ENCODE measurements at regions not wholly inside any gene's neighbourhood (a gene's known extent, or its start where the extent isn't known, plus 50 kb on each side); places are given as distances from the start of the nearest gene placed in this dataset.

- H3K4me3 ChIP-seq (ENCODE audit: low read length) = no peak overlapping the region
- H3K27ac ChIP-seq (ENCODE audit: low read length) = no peak overlapping the region
- intact Hi-C loops (cut with DNase I) = no loop called here
- H3K4me1 ChIP-seq (ENCODE audit: control insufficient read depth, insufficient read depth, low read length) = no peaks in the 10 kb centered on the region
- no peaks in the 10 kb centered on the region for H3K27me3 ChIP-seq (ENCODE audit: control insufficient read depth, insufficient read depth)
- no peaks in the 10 kb centered on the region for H3K9me3 ChIP-seq (ENCODE audit: control insufficient read depth, low read length)
- no peak for DNase-seq
- no peak for ATAC-seq
These were observed 356.9 kb upstream of the RUNX1 start for GRCh38 chr21:35405981-35406380.

- 77% methylated on average over 3 of the region's 3 CpGs for WGBS
- Histone ChIP-seq H3K27me3 (ENCODE audit: control insufficient read depth, insufficient read depth) (no peaks in the 10 kb centered on the region), H3K4me1 (ENCODE audit: control insufficient read depth, insufficient read depth, low read length) (no peaks in the 10 kb centered on the region), H3K9me3 (ENCODE audit: control insufficient read depth, low read length) (no peaks in the 10 kb centered on the region), H3K4me3 (ENCODE audit: low read length) (no peak overlapping the region), H3K27ac (ENCODE audit: low read length) (no peak overlapping the region)
- ATAC-seq (no peak), DNase-seq (no peak)
- intact Hi-C loops (cut with DNase I) = loop anchor here in 1 of 4 donors (5.0 kb wide), 1 partner anchor 517 kb away; no protein-coding TSS in a partner anchor
These were observed 355.1 kb upstream of the RUNX1 start for GRCh38 chr21:35404247-35404646.

DNA sequence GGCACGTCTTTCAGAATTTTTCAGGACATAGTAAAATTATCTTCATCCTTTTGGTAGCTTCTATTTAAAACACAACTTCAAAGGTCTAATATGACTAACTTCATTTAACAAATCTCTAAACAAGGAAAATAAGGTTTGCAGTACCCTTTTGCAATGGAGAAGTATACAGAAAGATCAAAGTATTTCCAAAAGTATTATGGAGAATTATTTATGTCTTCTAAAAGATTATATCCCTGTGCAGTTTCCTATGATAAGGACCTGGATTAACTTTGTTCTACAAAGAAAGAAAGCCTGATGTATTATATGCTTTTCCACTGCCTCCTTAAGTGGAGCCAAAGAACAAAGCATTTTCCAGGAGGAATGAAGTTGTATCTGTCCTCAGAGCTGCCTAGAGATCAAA lies 353.0 kb upstream of the RUNX1 start:
- no peak overlapping the region for H3K27ac ChIP-seq (ENCODE audit: low read length)

DNA sequence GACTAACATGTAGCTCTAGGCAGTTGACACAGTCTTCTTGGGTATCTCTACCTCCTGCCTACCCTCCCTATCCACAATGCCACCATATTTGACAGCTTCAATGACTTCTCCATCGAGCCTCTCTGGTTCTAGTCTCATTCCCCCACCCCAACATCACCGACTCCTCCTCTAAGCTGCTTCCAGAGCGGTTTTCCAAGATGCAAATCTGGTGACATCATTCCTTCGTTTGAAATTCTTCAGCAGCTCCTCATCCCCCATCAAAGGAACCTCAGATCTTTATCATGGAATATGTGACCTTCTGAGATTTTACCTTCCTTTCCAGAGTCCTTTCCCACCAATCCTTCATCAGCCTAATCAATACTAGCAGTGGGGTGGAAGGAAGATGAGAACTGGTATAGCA lies 352.4 kb upstream of the RUNX1 start:
- Histone ChIP-seq H3K4me1 (ENCODE audit: control insufficient read depth, insufficient read depth, low read length) (no peaks in the 10 kb centered on the region), H3K27ac (ENCODE audit: low read length) (no peak overlapping the region), H3K27me3 (ENCODE audit: control insufficient read depth, insufficient read depth) (no peaks in the 10 kb centered on the region), H3K4me3 (ENCODE audit: low read length) (no peak overlapping the region), H3K9me3 (ENCODE audit: control insufficient read depth, low read length) (no peaks in the 10 kb centered on the region)
- no peak for ATAC-seq
- no peak for DNase-seq
- intact Hi-C loops (cut with DNase I) = loop anchor here in 1 of 4 donors (5.0 kb wide), 1 partner anchor 514 kb away; no protein-coding TSS in a partner anchor
- 71% methylated on average over 4 of the region's 4 CpGs for whole genome bisulfite sequencing

More for the DNA sequence above, 353.0 kb upstream of the RUNX1 start:
- Histone ChIP-seq H3K9me3 (ENCODE audit: control insufficient read depth, low read length) (no peaks in the 10 kb centered on the region), H3K4me3 (ENCODE audit: low read length) (no peak overlapping the region), H3K4me1 (ENCODE audit: control insufficient read depth, insufficient read depth, low read length) (no peaks in the 10 kb centered on the region), H3K27me3 (ENCODE audit: control insufficient read depth, insufficient read depth) (no peaks in the 10 kb centered on the region)
- intact Hi-C loops (cut with DNase I) = loop anchor here in 1 of 4 donors (5.0 kb wide), 1 partner anchor 515 kb away; no protein-coding TSS in a partner anchor
- DNase-seq (no peak), ATAC-seq (no peak)
- WGBS = 71% methylated on average over 1 of the region's 1 CpG

GRCh38 chr21:35400233-35400939 lies 351.3 kb upstream of the RUNX1 start:
- no peak for DNase-seq
- H3K9me3 ChIP-seq (ENCODE audit: control insufficient read depth, low read length) = no peaks in the 10 kb centered on the region
- intact Hi-C loops (cut with DNase I) = loop anchor here in 1 of 4 donors (5.0 kb wide), 1 partner anchor 513 kb away; no protein-coding TSS in a partner anchor
- peak; percentile 59 to 69 for ATAC-seq
- no peak overlapping the region for H3K4me3 ChIP-seq (ENCODE audit: low read length)
- 45% methylated on average over 8 of the region's 8 CpGs for WGBS
- H3K27me3 ChIP-seq (ENCODE audit: control insufficient read depth, insufficient read depth) = no peaks in the 10 kb centered on the region
- no peaks in the 10 kb centered on the region for H3K4me1 ChIP-seq (ENCODE audit: control insufficient read depth, insufficient read depth, low read length)
- H3K27ac ChIP-seq (ENCODE audit: low read length) = no peak overlapping the region

- ATAC-seq = no peak
- WGBS = 75% methylated on average over 5 of the region's 5 CpGs
- H3K4me3 ChIP-seq (ENCODE audit: low read length) = no peak overlapping the region
- intact Hi-C loops (cut with DNase I) = loop anchor here in 2 of 4 donors (5.0 to 10.0 kb wide), 3 partner anchors 355 to 512 kb away; partner anchors contain the start of gene RUNX1 (in 1 of the 2)
- no peaks in the 10 kb centered on the region for H3K27me3 ChIP-seq (ENCODE audit: control insufficient read depth, insufficient read depth)
- no peak for DNase-seq
- H3K9me3 ChIP-seq (ENCODE audit: control insufficient read depth, low read length) = no peaks in the 10 kb centered on the region
- no peak overlapping the region for H3K27ac ChIP-seq (ENCODE audit: low read length)
- no peaks in the 10 kb centered on the region for H3K4me1 ChIP-seq (ENCODE audit: control insufficient read depth, insufficient read depth, low read length)
These were observed 350.6 kb upstream of the RUNX1 start for GRCh38 chr21:35399706-35400105.

DNA sequence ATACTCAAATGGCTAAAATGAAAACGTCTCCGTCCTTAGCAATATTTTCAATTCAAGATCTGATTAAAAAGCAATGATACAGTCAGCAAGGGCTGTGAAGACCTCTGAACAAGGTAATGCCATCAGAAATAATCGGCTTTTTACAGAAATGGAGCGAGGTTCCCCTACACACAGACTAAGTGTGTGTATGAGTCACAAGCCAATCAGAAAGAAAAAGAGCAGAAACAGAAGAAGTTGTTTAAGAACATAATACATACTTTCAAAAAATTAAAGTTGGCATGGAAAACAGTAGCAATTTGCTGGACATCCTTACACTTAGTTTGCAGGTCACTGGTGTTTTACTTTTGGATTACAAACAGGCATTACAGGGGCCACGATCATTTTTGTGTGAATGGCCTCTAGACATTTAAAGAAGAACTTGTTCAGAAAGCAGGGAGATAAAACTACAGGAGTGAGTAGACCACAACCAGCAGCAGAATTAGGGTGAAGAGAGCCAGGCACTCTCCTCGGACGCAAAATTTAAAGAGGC lies 350.0 kb upstream of the RUNX1 start:
- no peak for ATAC-seq
- H3K4me1 ChIP-seq (ENCODE audit: control insufficient read depth, insufficient read depth, low read length) = no peaks in the 10 kb centered on the region
- H3K27ac ChIP-seq (ENCODE audit: low read length) = no peak overlapping the region
- intact Hi-C loops (cut with DNase I) = loop anchor here in 1 of 4 donors (5.0 to 10.0 kb wide), 2 partner anchors 354 to 507 kb away; partner anchors contain the start of gene RUNX1
- no peaks in the 10 kb centered on the region for H3K27me3 ChIP-seq (ENCODE audit: control insufficient read depth, insufficient read depth)
- DNase-seq = no peak
- H3K4me3 ChIP-seq (ENCODE audit: low read length) = no peak overlapping the region
- WGBS = 80% methylated on average over 7 of the region's 7 CpGs
- H3K9me3 ChIP-seq (ENCODE audit: control insufficient read depth, low read length) = no peaks in the 10 kb centered on the region

DNA sequence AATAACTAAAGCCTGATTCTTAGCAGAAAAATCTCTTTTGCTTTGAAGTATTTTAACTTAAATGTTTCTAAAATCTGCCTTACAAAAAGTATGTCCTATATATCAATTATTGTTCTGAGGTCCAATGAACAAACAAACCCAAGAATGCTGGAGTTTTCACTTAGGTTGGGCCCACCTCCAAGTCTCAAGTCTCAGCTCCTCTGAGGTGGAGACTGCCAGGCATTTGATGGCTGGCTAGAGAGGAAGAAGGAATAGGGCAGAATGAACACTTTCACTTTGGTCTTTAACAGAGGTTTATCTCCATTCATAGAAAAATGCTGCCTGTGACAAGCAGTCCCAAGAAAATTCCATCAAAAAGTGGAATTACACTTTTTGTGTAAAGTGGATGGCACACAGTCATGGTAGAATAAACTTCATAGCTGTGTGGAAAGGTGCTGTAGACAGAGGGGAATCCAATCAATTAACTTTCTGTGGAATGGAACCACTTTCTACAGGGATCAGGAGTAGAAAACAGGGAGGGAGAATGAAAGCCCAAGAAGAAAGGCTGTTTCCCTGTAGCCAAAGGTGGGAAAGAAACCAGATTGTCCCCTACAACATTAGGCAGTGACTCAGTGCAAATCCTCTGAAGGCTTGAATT lies 349.4 kb upstream of the RUNX1 start:
- H3K4me3 ChIP-seq (ENCODE audit: low read length) = no peak overlapping the region
- no peaks in the 10 kb centered on the region for H3K4me1 ChIP-seq (ENCODE audit: control insufficient read depth, insufficient read depth, low read length)
- intact Hi-C loops (cut with DNase I) = loop anchor here in 1 of 4 donors (5.0 to 10.0 kb wide), 2 partner anchors 354 to 506 kb away; partner anchors contain the start of gene RUNX1
- H3K27ac ChIP-seq (ENCODE audit: low read length) = no peak overlapping the region
- ATAC-seq = no peak
- no peak for DNase-seq
- H3K9me3 ChIP-seq (ENCODE audit: control insufficient read depth, low read length) = no peaks in the 10 kb centered on the region
- H3K27me3 ChIP-seq (ENCODE audit: control insufficient read depth, insufficient read depth) = no peaks in the 10 kb centered on the region

- no peak overlapping the region for H3K4me3 ChIP-seq (ENCODE audit: low read length)
- intact Hi-C loops (cut with DNase I) = loop anchor here in 1 of 4 donors (5.0 to 10.0 kb wide), 2 partner anchors 353 to 505 kb away; partner anchors contain the start of gene RUNX1
- no peak overlapping the region for H3K27ac ChIP-seq (ENCODE audit: low read length)
- H3K4me1 ChIP-seq (ENCODE audit: control insufficient read depth, insufficient read depth, low read length) = no peaks in the 10 kb centered on the region
- ATAC-seq = no peak
- no peaks in the 10 kb centered on the region for H3K9me3 ChIP-seq (ENCODE audit: control insufficient read depth, low read length)
- WGBS = 64% methylated on average over 3 of the region's 3 CpGs
- no peaks in the 10 kb centered on the region for H3K27me3 ChIP-seq (ENCODE audit: control insufficient read depth, insufficient read depth)
- DNase-seq = no peak
These were observed 348.7 kb upstream of the RUNX1 start for GRCh38 chr21:35397781-35398180.

GRCh38 chr21:35396655-35397054 lies 347.6 kb upstream of the RUNX1 start:
- no peaks in the 10 kb centered on the region for H3K4me1 ChIP-seq (ENCODE audit: control insufficient read depth, insufficient read depth, low read length)
- no peak overlapping the region for H3K4me3 ChIP-seq (ENCODE audit: low read length)
- 96% methylated on average over 4 of the region's 4 CpGs for WGBS
- H3K27me3 ChIP-seq (ENCODE audit: control insufficient read depth, insufficient read depth) = no peaks in the 10 kb centered on the region
- H3K9me3 ChIP-seq (ENCODE audit: control insufficient read depth, low read length) = no peaks in the 10 kb centered on the region
- ATAC-seq = no peak
- DNase-seq = no peak
- H3K27ac ChIP-seq (ENCODE audit: low read length) = no peak overlapping the region
- intact Hi-C loops (cut with DNase I) = loop anchor here in 1 of 4 donors (5.0 to 10.0 kb wide), 2 partner anchors 352 to 504 kb away; partner anchors contain the start of gene RUNX1

- ATAC-seq (no peak), DNase-seq (no peak)
- Histone ChIP-seq H3K27me3 (ENCODE audit: control insufficient read depth, insufficient read depth) (no peaks in the 10 kb centered on the region), H3K9me3 (ENCODE audit: control insufficient read depth, low read length) (no peaks in the 10 kb centered on the region), H3K4me1 (ENCODE audit: control insufficient read depth, insufficient read depth, low read length) (no peaks in the 10 kb centered on the region), H3K4me3 (ENCODE audit: low read length) (no peak overlapping the region), H3K27ac (ENCODE audit: low read length) (no peak overlapping the region)
- intact Hi-C loops (cut with DNase I) = loop anchor here in 1 of 4 donors (5.0 to 10.0 kb wide), 2 partner anchors 351 to 503 kb away; partner anchors contain the start of gene RUNX1
- 67% methylated on average over 1 of the region's 1 CpG for WGBS
These were observed 346.6 kb upstream of the RUNX1 start for GRCh38 chr21:35395728-35396127.
